ENCODE measurements at regions not wholly inside any gene's neighbourhood (a gene's known extent, or its start where the extent isn't known, plus 50 kb on each side); places are given as distances from the start of the nearest gene placed in this dataset.
A peak's percentile ranks its signal among the peaks of the same experiment; 100 is the strongest.

DNA sequence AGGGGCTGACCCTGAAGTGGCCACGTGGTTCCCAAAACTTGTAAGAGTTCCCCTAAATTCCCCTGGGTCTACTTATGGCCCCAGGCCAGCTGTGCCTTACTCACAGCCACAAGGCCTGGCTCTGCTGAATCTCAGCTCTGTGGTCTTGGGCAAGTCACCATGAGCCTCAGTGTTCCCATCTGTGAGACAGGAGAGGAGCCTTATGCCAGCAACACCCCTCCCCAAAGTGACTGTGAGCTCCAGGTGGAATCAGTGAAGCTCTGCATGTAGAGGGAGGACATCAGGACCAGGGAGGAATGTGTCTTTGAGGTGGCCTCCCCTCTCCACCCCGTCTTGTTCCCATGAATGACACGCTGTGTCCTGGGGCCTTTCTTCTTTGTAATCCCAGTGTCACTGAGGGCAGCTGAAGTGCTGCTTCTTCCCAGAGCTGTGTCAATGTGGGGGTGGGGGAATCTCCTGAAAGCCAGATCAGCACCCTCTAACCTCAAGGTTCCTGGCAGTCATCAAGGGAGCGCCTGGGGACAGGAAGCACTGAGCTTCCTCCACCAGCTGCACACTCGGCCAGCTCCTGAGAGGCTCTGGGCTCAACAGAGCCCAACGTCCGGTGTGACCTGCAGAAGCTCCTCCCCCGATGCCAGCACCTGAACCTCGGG is 258.9 kb downstream of the UACA start:
- DNase-seq = peak; percentile 29

DNA sequence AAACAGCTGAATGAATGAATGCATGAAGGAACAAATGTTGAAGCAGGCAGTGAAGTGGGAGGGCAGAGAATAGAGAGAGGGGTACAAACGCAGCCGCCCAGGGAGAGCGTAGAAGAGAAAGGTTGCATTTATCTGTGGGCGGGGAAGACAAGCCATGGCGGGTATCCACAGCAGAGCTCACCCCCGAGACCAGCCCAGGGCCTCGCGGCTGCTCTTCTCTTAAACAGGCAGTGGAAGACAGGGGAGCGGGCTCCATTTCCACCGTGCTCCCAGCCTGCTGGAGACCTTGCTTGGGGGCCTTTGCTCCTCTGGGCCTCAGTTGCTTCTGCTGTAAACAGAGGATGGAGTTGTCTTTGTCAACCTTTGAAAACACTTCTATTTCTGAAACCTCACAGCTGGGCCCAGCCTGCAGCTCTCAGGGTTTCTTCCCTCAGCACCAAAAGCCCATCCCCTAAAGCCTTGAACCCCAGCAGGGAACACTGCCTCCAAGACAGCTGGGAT is 259.5 kb downstream of the UACA start:
- no peak for DNase-seq

DNA sequence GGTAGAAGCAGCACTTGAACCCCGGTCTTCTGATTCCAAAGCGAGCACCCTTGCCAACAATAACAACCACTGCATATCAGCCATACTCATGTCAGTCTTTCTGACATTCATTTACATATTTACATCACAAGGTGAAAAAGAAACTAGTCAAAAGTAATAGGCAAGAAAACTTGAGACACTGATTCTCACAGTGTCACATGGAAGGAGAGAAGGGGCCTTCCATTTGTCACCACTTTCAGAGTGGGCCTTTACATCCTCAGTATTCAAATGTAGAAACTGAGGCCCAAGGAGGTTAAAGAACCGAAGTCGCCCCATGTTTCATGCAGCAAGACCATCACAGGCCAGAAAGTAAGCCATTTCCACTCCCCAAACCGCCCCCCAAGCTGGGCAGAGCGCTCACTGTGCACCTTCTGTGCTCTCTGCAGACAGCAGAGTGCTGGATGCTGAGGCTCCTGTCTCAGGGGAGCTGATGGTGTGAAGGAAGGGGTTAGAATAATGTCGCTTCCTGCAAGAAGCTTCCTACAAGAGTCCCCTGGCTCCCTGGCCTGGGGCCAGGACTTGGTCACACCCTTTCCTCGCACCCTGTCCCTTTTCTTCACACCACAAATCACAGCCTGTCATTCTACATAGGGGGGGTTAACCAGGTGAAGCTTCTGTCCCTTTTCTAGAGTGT is 260.1 kb downstream of the UACA start:
- DNase-seq = no peak

DNA sequence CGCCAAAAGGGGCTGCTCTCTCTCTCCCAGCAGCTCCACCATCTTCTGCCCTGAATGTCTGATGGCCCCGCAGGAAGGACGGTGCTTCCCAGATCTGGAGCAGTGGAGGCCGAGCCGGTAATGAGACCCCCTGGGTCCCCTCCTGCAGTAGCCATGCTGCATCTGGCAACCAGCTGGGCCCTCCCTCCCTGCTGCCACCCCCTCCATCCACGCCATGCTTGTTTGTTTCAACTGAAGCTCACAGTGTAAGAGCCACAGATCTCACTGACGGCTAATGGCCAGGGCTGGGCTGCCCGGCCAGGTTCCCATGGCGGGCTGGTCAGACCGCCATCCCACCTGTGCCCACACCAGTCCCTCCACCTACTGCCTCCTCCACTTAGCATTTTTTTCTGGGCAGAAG is 260.8 kb downstream of the UACA start:
- DNase-seq = no peak

DNA sequence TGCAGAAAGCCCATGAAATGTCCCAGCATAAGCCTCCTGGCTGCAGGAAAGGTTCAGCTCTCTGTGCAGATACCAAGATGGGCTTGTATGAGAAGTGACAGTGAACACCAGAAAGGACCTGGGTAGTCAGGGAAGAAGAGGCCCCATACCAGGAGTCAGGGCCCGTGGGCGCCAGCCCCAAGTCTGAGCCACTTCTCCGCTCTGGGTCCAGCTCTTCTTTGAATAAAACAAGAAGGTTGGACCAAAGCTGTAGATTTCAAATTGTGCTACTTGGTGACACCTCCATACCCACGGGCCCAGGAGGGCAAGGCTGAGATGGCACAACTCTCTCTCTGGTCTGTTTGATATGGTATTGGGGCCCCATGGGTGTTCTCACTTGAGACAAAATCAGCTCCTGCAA is 261.5 kb downstream of the UACA start:
- DNase-seq = no peak

DNA sequence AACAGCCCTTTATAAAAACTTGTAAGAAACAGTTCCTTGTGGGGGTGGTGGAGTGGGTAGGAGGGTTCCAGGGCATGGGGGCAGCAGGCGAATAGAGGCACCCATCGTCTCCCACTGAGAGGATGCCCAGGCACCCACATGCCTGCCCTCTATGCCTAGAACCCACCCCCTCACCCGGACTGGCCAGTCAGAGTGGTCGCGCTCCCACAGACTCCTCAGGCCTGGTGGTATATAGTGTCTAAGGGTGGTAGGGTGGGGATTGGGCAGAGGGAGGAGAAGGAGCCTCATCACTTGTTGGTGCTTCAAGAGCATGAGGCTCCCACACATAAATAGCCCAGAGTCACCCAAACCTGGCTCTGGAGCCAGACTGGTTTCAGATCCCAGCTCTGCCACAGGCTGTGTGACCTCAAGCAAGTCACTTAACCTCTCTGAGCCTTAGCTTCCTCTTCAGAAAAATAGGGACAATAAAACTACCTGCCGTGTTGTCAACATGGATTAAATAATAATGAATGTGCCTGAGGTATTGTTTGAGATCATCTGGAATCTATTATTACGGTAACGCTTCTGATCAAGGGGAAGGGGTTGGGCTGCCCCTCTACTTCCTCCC is 262.1 kb downstream of the UACA start:
- no peak for DNase-seq

DNA sequence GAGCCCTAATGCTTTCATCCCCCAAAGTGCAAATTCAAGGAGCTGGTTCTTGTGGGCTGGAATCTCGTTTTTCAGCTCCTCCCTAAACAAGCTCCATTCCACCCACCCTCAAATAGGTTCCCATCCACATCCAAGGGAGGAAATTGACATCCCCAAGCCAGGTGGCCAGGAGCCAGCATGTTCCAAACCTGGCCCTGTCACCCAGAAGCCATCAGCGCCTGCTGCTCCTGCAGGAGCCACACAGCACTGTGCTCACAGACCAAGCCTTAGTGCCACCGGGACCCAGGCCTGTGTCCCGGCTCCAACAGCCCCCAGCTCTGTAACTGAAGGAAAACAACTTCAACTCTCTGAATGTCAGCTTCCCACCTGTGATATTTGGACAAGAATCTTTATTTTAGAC is 263.6 kb downstream of the UACA start:
- no peak for DNase-seq

DNA sequence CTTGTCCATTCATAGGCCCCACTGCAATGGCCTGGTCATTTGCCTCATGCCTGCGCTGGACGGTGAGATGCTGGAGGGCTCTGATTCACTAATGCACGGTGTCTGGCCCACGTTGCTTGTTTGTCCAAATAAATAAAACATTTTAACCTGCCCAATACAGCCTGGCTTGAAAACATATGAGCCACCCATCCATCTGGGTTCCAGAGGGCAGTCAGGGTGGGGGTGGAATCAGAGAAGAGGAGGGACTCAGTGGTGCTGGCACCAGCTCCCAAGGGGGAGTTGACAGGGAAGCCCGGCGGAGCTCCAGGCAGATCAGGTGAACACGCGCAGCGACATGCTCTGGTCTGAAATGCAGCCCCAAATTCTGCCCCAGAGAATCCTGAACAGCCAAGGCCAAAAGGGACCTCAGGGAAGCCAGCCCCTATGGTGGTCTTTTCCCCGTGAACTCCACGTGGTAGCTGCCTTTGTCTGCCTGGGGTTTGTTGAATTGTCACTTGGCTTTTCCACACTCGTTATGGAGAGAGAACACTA is 265.2 kb downstream of the UACA start:
- no peak for DNase-seq

DNA sequence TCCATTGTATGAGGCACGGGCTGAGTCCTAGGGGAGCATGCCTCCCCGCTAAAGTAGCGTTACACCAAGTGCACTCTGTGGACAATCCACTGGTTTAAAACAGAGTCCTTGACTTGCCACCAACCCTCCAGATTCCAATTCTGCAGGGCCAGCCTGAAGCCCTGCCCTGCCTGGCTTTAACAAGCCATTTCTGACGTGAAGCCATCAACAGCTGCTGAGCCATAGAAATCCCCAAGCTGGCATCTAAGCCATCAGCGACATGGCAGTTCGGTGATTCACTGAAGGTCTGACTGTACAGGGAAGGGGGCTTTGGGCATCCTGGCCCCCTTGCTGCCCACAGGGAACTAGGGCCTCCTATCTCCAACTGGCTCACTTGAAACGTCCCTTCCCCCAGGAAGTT is 265.7 kb downstream of the UACA start:
- no peak for DNase-seq

DNA sequence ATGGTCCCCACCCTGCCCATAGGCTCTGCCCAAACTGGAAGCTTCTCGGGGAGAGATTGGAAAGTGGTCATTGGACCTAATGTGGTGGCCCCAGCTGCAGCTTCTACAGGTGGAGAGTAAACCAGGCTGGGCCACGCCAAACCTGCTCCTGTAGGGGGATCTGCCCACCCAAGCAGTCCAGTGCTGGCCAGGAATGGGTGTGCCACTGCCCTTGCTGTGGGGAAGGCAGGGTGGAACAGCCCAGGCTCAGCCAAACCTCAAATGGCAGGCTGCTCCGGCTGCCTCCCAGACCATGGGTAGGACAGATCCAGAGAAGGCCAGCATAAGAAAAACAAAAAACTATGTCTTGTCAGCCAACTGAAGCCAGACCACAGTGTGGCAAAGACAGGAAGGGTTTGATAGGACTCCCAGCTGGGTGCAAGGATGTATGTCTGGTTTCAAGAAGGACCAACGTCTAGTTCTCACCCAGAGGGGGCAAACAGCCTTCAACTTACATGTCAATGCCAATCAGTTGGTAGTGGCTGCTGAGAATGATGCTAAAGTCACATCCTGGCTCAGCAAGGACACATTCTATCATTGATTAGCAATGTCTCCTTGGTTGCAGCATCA is 267.3 kb downstream of the UACA start:
- DNase-seq = no peak

DNA sequence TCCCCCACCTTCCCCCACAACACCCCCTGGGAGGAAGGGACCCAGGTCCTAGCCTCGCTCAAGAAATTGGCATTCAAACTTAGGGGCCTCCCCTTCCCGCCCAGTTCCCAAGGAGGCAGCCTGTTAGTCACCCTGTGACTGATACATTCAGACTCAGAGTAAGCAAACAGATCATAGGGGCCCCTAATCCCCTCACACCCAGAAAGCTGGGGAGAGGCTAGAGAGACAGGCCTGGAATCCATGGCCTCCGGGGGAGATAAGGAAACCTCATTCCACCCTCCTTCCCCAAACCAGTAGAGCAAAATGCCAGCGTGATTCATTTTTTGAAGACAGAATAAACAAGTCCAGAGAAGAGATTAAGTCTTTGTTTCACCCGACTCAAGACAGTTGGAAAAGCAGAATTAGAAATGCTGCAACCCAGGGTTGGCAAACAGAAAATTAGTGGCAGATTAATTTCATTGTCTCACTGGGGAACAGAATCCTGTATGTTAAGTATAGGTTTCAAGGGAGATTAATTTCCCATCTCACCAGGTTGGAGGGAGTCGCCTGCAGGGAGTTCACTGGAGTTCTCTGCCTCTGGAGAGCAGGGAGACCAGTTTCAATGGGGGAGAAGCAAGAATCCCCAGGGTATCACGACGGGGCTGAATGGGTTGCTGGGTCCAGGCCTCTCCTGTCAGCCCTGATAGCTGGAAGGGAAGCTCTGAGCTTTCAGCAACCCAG is 268.3 kb downstream of the UACA start:
- no peak for DNase-seq

DNA sequence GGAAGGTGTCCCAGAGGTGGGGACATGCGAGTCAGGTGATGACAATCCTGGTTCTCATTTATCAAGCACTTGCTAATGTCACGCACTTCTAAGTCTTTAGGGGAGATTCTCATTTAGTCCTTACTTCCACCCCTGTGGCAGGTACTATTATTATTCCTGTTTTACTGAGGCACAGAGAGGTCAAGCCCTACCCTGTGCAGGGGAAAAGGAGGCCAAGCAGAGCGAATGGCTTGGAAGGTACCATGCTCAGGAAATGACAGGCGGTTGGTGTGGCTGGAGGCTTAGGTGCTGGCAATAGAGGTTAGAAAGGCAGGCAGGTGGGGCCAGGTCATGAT is 268.9 kb downstream of the UACA start:
- DNase-seq = no peak

DNA sequence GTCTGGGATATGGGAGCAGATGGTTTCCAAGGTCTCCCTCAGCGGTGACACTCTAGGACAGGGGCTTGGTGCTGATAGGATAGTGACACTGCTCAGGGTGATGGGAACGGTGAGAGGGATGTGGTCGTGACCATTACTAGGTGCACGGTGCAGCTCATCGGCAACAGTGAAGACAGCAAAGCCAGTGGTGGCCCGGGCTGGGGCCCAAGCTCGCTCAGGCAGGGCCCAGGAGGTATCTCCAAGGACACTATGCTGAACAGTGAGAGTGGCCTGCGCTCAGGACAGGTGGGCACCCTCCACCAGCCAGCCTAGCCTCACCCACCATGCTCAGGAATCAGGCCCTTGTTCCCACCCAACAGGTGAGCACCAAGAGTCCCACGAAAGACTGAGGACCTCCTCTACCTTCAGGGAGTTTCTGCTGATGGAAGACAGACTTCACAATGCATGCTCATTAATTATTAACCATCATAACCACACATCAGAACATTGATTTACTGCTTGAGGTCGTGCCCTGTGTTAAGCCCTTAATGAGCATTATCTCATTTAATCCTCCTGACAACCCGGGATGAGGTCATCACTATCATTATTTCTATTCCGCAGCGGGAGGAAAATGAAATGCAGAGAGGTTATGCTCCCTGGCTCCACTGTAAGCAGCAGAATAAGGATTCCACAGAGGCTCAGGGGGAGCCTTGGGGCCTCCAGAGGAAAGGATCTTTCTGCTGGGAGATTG is 269.4 kb downstream of the UACA start:
- no peak for DNase-seq

DNA sequence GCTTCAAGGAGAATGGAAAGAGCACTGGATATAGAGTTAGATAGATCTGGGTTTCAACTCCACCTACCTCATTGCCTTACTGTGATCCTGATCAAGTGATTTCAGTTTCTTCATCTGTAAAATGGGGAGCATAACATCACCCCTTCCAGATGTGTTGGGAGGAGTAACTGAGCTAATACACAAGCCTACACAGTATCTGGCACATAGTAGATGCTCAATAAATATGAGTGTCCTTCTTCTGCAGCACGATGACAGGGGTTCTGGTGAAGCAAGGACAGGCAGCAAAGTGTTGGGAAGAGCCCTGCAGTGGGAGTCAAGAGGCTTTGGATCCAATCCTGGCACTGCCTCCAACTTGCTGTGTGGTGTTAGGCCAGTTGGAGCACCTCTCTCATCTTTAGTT is 270.0 kb downstream of the UACA start:
- DNase-seq = no peak

DNA sequence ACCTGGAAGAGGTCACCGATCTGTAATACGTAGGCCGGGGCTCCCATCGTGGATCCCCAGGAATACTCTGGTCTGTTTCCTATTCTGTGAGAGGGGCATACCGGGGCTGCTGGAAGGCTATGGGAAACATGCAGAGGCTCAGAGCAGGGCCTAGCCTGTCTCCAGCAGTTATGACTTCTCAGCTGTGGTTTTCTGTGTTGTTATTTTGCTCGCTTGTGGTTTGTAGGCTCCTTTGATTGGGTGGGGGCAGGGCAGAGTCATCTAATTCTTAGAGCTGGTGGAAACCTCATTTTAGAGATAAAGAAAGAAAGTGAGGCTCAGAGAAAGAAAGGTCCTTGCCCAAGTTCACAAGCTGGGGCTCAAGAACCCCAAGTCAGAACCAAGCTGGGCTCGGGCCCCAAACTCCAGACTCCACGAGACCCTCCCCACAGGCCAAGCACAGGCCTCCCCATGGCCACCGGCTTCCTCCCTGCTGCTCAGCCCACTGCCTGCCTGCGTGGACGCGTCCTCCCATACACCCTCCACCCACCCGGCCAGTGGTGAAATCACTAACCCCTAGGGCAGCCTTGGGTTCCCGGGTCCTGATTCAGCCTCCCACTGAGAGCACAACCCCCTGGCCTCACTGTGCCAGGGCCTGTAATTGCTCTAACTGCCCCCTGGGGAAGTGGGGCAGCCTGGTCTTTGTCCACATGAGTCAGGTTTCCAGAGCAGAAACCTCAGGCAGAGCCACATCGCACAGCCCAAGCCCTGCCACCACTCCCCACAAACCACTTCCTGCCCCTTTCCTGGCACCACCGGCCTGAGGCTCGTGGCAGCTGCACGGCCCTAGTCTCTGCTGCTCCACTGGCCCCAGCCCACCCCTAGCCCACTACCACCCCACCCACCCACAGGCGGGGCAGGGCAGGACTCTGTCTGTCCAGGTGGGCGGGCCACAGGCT is 270.8 kb downstream of the UACA start:
- peak; percentile 80 for DNase-seq

DNA sequence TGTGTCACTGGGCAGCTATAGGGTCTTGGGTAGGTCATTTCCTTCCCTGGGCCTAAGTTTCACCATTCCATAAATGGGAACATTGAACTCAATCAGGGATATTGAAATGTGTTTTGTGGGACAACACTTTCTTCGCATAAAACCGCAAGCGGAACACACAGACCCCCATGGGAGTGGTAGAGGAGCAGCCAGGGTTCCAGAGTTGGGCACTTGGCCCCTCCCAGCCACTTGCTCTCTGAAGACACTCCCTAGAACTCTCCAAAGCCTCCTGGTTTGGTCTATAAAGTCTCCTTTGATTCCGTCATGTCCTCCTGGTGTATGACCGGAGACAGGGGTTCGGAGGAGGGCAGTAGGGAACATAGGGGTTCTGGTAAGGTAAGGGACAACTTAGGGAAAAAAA is 271.7 kb downstream of the UACA start:
- DNase-seq = no peak

DNA sequence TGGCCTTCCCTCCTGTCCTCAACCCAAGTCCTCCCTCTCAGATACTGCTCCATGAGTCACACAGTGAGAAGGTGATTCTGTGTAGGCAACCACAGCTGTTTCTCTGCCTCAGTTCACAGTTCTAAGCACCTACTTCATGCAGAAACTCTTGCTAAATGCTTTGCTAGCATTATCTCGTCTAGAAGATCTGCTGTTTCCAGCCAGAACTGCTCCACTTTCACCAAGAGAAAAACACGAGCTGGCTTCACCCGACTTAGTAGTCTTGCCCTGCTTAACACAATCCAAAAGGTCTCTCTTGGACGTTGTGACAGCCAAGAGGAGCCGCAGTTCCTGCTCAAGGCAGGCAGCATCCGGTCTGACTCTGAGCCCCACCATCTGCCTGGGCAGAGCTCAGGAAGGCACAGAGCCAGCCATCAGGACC is 272.1 kb downstream of the UACA start:
- no peak for DNase-seq

DNA sequence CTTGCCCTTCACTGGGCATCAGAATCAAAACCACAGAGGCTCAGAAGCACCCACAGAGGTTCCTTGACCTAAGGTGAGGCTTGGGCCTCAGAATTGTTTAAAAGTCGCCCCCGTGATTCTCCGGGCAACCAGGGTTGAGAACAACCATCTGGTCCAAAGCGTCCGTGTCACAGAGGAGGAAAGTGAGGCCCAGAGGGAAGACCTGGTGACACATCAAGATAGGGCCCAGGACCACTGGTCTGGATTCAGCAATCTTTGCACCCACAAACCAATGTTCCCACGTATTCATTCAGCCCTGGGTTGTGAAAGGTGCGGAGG is 272.6 kb downstream of the UACA start:
- DNase-seq = no peak

DNA sequence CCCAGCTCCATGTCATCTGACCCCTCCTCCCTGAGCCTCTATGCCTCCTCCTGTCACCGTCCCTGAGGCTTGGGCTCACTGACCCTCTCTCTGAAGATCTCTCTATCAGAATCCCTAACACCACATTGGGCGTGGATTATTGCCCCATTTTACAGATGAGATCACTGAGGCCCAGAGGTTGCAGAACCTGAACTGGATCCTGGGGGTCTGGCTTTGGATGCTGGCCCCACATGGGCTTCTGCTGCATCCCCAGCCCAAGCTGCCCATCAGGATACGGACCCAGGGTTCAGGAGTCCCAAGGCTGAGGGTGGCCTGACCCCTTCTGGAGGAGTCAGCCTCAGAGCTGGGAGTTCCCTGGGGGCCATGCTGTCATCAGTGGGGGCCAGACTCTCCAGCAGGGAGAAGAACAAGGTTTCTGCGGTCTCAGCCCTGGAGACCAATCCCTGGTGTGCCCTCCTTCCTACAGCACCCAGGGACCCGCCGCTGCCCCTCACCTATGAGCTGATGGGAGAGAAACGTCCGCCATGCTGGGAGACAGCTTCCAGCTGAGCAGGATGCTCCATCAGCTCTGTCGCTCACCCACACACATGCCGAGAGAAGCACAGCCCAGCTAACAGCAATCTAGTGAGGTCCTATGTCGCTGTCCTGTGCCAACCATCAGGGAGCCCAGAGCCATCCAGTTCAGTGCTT is 273.1 kb downstream of the UACA start:
- DNase-seq = no peak

DNA sequence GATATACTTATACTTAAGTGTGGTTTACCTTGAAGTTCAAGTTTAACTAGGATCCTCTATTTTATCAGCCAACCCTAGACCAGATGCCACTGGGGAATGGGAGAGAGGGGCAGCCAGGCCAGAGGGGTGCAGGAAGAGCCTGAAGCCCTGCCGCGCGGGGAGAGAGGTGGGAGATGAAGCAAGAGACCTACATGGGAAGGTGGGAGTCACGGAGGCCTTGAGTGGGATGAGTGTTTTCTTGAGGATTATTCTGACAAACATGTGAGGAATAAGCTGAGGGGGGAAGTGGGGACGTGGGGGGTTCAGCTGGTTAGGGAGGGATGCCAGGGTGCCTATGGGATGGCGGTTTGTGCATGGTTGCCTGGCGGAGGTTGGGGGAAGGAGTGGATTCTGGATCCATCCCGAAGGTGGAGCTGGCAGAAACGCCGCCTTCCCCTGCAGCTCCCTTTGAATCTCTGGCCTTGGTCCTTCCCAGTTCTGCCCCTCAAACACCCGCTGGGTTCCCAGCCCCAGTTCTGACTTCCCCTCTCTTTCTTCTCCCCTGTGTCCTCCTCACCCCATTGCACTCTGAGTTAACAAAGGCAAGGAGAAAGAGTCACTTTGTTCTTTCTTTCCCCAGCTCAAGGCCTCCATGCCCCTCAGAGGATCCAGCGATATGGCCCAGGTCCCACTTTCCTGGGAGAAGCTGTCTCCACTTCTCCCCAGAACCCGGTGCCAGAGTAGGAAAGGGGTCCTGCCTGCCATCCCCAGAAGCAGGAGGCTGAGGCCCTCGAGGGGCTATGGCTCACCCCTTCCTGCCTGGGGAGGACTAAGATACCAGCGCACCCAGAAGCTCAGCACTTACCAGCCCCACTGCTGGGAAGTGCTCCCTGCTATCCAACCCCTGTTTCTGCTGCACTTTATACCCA is 274.2 kb downstream of the UACA start:
- no peak for DNase-seq
